OCI-M2 (cell line): ENCODE measurements at regions not wholly inside any gene's neighbourhood (a gene's known extent, or its start where the extent isn't known, plus 50 kb on each side); places are given as distances from the start of the nearest gene placed in this dataset.
"Not testable (repeated sequence)": the region's sequence is repeated elsewhere in the genome, so short reads cannot be mapped to it uniquely, and the experiment has no call there.

ENCODE experiments used
- DNase-seq: peaks from one replicate; lab custom pipeline; 2025; ENCODE audit not compliant: unreplicated experiment; lab: John Stamatoyannopoulos, UW

GRCh38 chr1:188642704-188643103 lies 1814.0 kb downstream of the PLA2G4A start:
- DNase-seq, result no peak

DNA sequence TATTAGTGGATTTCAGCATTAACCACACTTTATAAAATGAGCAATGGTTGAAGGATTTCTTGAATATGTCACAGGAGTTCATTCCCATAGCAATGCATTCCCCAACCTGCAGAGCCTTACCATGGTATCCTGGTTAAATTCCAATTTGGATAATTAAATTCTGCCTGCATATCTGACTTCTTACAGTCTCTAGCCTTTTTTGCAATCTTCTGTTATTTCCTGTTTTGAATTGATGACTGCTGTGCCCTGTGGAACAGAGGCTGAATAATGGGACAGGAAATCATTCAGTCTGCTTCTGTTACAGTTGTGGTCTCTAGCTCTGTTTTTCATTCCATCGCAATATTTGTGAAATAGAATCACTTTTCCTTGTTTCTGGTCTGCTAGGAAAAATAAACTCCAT lies 1823.9 kb downstream of the PLA2G4A start:
- no peak for DNase-seq

DNA sequence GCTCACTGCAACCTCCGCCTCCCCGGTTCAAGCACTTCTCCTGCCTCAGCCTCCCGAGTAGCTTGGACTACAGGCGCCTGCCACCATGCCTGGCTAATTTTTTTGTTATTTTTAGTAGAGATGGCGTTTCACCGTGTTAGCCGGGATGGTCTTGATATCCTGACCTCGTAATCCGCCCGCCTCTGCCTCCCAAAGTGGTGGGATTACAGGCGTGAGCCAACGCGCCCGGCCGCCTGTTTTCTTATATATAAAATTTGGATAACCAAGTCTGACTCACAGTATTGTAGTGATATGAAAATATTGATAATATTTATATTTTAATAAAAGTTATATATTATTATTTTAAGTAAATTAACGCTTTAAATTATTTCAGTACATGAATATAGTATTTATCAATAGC lies 1821.7 kb downstream of the BRINP3 start:
- not testable (repeated sequence) for DNase-seq

- DNase-seq, result no peak
These were observed 1817.1 kb downstream of the BRINP3 start for GRCh38 chr1:188660572-188660971.

DNA sequence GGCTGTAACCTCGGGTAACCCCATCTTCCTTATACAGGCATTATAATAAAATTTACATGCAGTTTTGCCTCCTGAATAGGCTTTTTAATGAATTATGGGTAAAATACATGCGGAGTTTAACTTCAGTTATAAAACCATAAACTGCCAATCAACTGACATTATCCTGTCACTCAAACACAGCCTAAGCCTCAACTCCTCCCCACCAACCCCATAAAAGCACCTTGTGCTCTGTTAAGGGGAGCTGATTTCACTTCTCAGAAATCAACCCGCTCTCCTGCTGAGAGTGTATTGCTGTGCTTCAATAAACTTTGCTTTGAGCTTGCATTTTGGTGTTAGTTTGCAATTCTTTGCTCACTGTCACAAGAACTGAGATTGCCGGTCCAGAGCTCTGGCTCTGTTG lies 1812.2 kb downstream of the BRINP3 start:
- no peak for DNase-seq

- no peak for DNase-seq
These were observed 1809.6 kb downstream of the BRINP3 start for GRCh38 chr1:188668083-188668482.

GRCh38 chr1:188669728-188670382 lies 1807.8 kb downstream of the BRINP3 start:
- DNase-seq, result no peak

GRCh38 chr1:188670837-188671236 lies 1806.8 kb downstream of the BRINP3 start:
- no peak for DNase-seq

DNA sequence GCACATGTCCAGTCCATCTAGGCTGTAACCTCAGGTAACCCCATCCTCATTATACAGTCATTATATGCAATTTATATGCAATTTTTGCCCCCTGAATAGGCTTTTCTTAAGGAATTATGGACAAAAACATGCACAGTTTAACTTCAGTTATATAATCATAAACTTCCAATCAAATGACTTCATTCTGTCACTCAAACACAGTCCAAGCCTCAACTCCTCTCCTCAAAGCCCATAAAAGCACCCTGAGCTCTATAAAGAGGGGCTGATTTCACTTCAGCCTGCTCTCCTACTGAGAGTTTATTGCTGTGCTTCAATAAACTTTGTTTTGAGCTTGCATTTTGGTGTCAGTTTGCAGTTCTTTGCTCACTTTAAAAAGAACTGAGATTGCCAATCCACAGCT lies 1805.5 kb downstream of the BRINP3 start:
- no peak for DNase-seq

DNA sequence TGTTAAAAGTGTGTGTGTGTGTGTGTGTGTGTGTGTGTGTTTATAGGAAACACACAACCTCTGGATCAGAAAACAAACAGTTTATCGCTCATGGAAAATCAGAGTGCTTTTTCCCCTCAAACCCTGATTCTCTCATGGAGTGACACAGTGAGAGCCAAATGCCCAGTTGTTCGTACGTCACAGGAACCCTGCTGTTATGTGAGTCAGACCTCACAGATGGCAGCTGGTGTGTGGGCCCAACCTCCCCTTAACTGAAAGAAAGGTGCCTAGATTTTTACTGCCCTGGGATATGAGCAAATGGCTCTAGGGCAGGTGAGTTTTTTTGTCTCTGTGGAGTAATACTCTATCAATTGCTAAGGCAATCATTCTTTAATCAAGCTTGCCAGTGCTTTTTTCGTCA lies 1788.1 kb downstream of the BRINP3 start:
- DNase-seq, result no peak

DNA sequence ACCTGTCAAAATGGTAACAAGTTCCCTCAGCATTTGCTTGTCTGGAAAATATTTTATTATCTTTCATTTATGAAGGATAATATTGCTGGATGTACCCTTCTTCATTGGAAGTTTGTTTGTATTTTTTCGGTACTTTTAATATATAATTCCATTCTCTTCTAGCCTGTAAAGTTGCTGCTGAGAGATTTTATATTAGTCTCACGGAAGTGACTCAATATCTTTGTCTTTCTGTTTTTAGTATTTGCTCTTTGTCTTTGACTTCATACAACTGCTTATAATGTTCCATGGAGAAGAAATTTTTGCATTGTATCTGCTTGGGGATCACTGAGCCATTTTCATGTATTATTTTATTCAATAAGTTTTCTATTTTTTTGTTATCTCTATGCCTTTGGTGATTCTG lies 1777.5 kb downstream of the BRINP3 start:
- DNase-seq, result no peak

DNA sequence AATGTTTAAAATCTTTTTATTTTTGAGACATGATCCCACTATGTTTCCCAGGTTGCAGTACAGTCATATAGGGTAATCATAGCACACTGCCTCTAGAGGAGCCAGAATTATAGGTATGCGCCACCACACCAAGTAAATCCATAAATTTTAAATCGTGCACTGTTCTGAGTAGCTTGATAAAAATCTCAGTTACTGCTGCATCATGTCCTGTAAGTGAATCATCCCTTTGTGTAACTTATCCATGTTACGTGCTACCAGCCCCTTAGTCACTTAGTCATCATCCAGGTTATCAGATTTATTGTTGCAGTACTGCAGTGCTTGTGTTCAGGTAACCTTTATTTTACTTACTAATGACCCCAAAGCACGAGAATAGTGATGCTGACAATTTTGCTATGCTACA lies 1770.9 kb downstream of the BRINP3 start:
- DNase-seq, result no peak

DNA sequence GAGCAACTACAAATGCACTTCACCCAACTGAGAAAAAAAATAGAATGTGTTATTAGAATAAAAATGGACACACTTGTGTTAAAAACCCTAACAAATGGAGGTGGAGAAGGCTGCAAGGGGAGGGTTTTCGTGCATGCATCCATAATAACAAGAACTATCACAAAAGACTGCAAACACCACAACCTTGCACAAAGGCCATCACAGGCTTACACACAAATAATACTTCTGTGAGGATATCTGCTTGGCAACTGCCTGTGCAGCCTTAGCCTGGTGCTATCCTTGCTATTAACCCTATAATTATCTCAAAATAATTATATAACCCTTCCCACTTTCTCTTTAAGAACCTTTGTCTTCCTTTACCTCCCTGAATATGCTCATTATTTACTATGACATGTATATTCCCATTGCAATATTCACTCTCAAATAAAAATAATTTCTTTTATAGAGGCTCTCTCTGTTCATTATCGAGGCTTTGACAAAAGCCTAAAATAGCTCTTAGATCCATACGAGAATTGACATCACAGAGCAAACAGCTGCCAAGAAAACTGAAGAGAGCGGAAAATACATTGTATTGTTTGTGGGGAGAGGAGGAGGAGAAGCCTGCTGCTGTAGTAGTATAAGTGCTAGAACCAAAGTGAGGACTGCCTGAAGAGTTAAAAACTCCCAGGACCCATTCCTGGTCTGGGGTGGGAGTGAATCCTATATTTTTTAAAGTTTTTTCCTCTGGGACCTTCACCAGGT lies 1768.7 kb downstream of the BRINP3 start:
- no peak for DNase-seq

GRCh38 chr1:188715566-188715965 lies 1762.1 kb downstream of the BRINP3 start:
- no peak for DNase-seq

GRCh38 chr1:188719735-188720134 lies 1757.9 kb downstream of the BRINP3 start:
- no peak for DNase-seq

DNA sequence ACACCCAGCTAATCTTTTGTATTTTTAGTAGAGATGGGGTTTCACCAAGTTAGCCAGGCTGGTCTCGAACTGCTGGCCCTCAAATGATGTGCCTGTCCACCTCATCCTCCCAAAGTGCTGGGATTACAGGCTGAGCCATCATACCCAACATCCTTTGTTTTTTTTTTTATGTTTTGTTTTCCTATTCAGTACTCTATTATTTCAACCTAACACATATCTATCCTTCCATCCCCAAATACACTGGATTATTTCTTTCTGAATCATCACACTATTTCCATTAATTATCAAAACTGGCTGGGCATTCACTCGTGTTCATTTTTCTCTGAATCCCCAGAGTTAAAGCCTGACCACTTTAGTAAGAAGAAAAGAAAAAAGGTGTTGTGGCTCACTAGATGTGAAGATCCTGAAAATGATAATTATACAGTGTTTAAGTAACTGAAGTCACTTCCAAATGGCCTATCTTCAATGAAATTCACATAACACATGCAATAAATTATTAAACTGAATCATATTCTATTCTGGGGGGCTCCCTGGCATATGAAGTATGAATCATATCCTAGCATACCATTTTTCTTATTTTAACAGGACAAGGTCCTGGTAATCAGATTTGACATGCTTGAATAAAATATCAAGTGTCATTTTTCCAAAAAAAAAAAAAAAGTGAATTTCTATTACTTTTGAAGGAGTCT lies 1754.2 kb downstream of the BRINP3 start:
- DNase-seq, result no peak

- DNase-seq, result no peak
These were observed 1748.6 kb downstream of the BRINP3 start for GRCh38 chr1:188729039-188729438.

DNA sequence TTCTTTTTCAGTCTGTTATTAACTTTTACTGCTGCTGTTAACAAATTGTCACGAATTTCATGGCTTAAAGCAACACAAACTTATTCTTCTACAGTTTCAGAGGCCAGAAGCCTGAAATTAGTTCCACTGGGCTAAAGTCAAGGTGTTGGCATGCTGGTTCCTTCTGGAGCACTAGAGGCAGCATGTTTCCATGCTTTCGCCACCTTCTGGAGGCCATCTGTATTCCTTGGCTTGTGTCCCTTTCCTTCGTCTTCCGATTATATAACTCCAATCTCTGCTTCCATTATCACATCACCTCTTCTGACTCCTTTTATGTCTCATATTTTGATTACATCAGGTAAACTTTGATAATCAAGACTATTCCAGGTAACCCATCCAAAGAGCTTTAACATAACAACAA lies 1742.1 kb downstream of the BRINP3 start:
- DNase-seq, result no peak

DNA sequence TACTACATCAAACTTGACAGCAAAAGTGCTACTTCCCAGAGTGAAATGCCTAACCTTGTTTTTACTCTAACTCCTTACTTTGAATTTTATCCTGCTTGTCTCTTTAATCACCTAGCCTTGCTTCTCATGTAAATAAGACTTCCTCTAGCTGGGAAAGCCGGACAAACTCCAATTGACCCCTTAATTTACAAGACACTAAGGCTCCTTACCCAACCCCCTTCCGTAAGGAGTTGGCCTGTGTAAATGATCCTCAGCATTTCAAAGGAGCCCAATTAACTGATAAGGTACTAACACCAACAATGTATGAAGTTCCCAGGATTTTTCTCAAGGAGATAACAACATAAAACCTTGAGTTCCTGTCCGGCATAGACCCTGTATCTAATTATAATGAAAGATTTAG lies 1728.4 kb downstream of the BRINP3 start:
- DNase-seq, result not testable (repeated sequence)

GRCh38 chr1:188752027-188752426 lies 1725.6 kb downstream of the BRINP3 start:
- not testable (repeated sequence) for DNase-seq

- not testable (repeated sequence) for DNase-seq
These were observed 1719.9 kb downstream of the BRINP3 start for GRCh38 chr1:188757747-188758146.

DNA sequence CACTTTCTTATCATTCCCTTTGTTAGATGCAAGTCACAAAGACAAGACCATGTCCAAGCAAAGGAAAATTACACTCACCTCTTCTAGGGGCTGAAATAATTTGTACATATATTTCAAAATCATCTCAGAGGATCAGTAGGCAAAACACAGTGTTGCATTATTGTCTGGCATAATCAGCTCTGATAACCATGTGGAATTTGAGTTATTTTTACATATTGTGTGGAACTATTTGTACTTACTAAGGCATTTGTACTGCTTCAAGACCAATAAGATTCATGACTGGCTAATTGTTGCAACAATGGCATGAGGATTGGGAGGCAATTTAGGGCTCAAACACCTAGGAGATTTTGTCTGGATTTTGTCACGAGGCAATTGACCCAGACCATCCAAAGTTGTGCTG lies 1716.4 kb downstream of the BRINP3 start:
- no peak for DNase-seq
